ENCODE measurements at regions not wholly inside any gene's neighbourhood (a gene's known extent, or its start where the extent isn't known, plus 50 kb on each side); places are given as distances from the start of the nearest gene placed in this dataset.

GRCh38 chr2:10980886-10981425 is 69.2 kb downstream of the KCNF1 start:
- TF ChIP-seq POLR2AphosphoS5 (IDR thresholded peaks at IDR 0.05; ENCODE audit: low read depth) = no peak
- no peak for TF ChIP-seq CTCF (conservative IDR thresholded peaks at IDR 0.05; ENCODE audit: low read depth in 2 of 2)
- TF ChIP-seq JUNB (IDR thresholded peaks at IDR 0.05; ENCODE audit: unreplicated experiment) = no peak
- no peak for TF ChIP-seq EZH2 (IDR thresholded peaks at IDR 0.05; ENCODE audit: low read depth, unreplicated experiment)
- no peak for TF ChIP-seq CREB1 (CRISPR knock-in tag; IDR thresholded peaks at IDR 0.05; ENCODE audit: low read depth)
- no peak for TF ChIP-seq ETS1 (IDR thresholded peaks at IDR 0.05)
- no peak for TF ChIP-seq ZNF114 (CRISPR knock-in tag; IDR thresholded peaks at IDR 0.05)
- TF ChIP-seq REST (IDR thresholded peaks at IDR 0.05; ENCODE audit: unreplicated experiment) = no peak
- no peak for TF ChIP-seq EZH2phosphoT487 (IDR thresholded peaks at IDR 0.05; ENCODE audit: unreplicated experiment)
- TF ChIP-seq NANOG (IDR thresholded peaks at IDR 0.05; ENCODE audit: borderline replicate concordance) = no peak
- TF ChIP-seq STAT1 (IDR thresholded peaks at IDR 0.05; ENCODE audit: unreplicated experiment) = no peak

Data from GM23338 (cell line).